AG04450 (cell line): ENCODE measurements at regions not wholly inside any gene's neighbourhood (a gene's known extent, or its start where the extent isn't known, plus 50 kb on each side); places are given as distances from the start of the nearest gene placed in this dataset.

Experiments
- CTCF ChIA-PET: fragments of 300-600, 350-600 bp; formaldehyde crosslinking; extraction: SDS; loops from one replicate; lab custom pipeline; 2022; ENCODE audit warnings: antibody characterized with exemption, inconsistent platforms; lab: Charles Lee
- POLR2A ChIA-PET: fragments of 350-600 bp; formaldehyde crosslinking; extraction: SDS; loops from one replicate; lab custom pipeline; 2021; ENCODE audit warnings: antibody characterized with exemption, inconsistent platforms; lab: Yijun Ruan, JAX
- DNase-seq: peaks from one replicate; pipeline ENCODE4 v3.0.0-alpha.2; 2011; ENCODE audit warnings: low read depth, low spot score
- H3K27ac ChIP-seq: one replicate; pipeline ENCODE4 v1.5.1; 2012; ENCODE audit warnings: low read depth, low read length, control low read depth
- H3K27me3 ChIP-seq: one replicate; pipeline ENCODE4 v1.6.0; 2012; ENCODE audit warnings: low read length; ENCODE audit not compliant: control insufficient read depth, insufficient read depth
- H3K4me3 ChIP-seq: 2 replicates; pipeline ENCODE4 v1.5.1; 2011; ENCODE audit warnings: mild to moderate bottlenecking, low read depth, low read length, control low read depth
- H3K9me3 ChIP-seq: 2 replicates; pipeline ENCODE4 v1.5.1; 2012; ENCODE audit warnings: low read length; ENCODE audit not compliant: control insufficient read depth, insufficient read depth
- TF ChIP-seq, protein P1 (sequence below): IDR thresholded peaks from 2 replicates; pipeline ENCODE4 v1.5.1; 2011; ENCODE audit warnings: low read depth, low read length, control low read depth, inconsistent platforms

DNA sequence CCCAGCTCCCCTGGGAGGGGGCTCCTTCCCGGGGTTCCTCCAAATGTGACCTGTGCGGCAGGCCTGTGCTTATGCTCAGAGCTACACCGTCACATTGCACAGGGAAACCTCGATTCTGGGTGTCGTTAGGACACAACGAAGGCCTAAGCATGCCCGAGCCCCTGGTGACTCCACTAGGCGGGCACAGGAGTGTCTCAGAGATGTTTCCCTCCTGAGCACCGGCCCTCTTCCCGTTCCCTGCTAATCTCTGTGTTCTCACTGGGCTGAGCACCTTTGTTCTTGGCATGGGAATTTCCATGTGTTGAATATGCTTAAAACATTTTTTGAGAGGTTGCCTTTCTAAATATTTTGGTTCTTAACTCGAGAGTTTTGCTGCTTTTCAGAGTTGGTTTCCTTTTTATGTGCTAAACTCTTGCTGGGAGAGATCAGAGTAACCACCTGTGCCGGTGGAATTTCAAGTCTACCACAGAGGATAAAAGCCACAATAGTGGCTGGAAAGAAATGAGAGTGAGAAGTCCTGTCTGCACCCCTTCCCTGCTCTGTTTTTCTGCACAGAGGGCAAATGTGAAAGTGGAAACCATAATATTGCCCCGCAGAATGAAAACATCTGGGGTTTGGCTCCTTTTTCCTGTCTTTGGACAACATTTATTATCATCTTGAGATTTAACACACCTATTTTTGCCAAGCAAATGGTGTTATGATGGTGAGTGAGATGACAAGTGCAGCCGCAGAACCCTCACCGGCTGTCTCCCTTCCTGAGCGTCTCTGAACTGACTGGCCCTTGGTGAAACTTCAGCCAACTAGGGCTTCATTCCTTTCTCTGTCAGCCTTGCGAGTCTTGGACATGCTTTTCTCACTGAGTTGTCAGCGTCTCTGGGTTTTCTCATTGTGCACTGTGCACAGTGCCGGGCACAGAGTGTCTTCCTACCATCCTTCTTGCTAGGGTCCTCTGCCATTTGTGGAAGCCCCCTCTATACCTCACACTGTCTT, 154.1 kb downstream of the VAPA start:
- CTCF ChIA-PET: no interaction called here
- H3K9me3 ChIP-seq: no peaks in the 10 kb centered on the region
- TF ChIP-seq, protein P1, sequence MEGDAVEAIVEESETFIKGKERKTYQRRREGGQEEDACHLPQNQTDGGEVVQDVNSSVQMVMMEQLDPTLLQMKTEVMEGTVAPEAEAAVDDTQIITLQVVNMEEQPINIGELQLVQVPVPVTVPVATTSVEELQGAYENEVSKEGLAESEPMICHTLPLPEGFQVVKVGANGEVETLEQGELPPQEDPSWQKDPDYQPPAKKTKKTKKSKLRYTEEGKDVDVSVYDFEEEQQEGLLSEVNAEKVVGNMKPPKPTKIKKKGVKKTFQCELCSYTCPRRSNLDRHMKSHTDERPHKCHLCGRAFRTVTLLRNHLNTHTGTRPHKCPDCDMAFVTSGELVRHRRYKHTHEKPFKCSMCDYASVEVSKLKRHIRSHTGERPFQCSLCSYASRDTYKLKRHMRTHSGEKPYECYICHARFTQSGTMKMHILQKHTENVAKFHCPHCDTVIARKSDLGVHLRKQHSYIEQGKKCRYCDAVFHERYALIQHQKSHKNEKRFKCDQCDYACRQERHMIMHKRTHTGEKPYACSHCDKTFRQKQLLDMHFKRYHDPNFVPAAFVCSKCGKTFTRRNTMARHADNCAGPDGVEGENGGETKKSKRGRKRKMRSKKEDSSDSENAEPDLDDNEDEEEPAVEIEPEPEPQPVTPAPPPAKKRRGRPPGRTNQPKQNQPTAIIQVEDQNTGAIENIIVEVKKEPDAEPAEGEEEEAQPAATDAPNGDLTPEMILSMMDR: no peak
- H3K27ac ChIP-seq: no peak overlapping the region
- POLR2A ChIA-PET: no interaction called here
- H3K4me3 ChIP-seq: no peak overlapping the region
- peaks cover 14% of the 10 kb centered on the region for H3K27me3 ChIP-seq
- no peak for DNase-seq

- TF ChIP-seq, protein P1: no peak
- Histone ChIP-seq H3K9me3 (no peaks in the 10 kb centered on the region), H3K27me3 (peaks cover 17% of the 10 kb centered on the region), H3K27ac (no peak overlapping the region), H3K4me3 (no peak overlapping the region)
- DNase-seq: no peak
- POLR2A ChIA-PET: no interaction called here
- CTCF ChIA-PET: no interaction called here
These were observed 155.2 kb downstream of the VAPA start for GRCh38 chr18:10068766-10069567.

GRCh38 chr18:10070561-10071000, 156.8 kb downstream of the VAPA start:
- TF ChIP-seq, protein P1: no peak
- peaks cover 25% of the 10 kb centered on the region for H3K27me3 ChIP-seq
- no peak overlapping the region for H3K4me3 ChIP-seq
- CTCF ChIA-PET: interaction anchor here (0.9 kb wide), 1 partner anchor 99 kb away, joined by 3 read pairs; no protein-coding TSS in a partner anchor
- H3K9me3 ChIP-seq: no peaks in the 10 kb centered on the region
- POLR2A ChIA-PET: interaction anchor here (0.7 to 1.3 kb wide), 2 partner anchors 9 to 60 kb away, joined by 3 to 4 read pairs; no protein-coding TSS in a partner anchor
- H3K27ac ChIP-seq: no peak overlapping the region
- no peak for DNase-seq

- POLR2A ChIA-PET: no interaction called here
- TF ChIP-seq, protein P1: no peak
- Histone ChIP-seq H3K9me3 (no peaks in the 10 kb centered on the region), H3K27me3 (peaks cover 23% of the 10 kb centered on the region), H3K27ac (no peak overlapping the region), H3K4me3 (no peak overlapping the region)
- CTCF ChIA-PET: interaction anchor here (0.8 to 1.0 kb wide), 2 partner anchors 22 to 101 kb away, joined by 3 to 4 read pairs; no protein-coding TSS in a partner anchor
- no peak for DNase-seq
These were observed 158.9 kb downstream of the VAPA start for GRCh38 chr18:10072671-10073175.
